ENCODE measurements at regions not wholly inside any gene's neighbourhood (a gene's known extent, or its start where the extent isn't known, plus 50 kb on each side); places are given as distances from the start of the nearest gene placed in this dataset.

DNA sequence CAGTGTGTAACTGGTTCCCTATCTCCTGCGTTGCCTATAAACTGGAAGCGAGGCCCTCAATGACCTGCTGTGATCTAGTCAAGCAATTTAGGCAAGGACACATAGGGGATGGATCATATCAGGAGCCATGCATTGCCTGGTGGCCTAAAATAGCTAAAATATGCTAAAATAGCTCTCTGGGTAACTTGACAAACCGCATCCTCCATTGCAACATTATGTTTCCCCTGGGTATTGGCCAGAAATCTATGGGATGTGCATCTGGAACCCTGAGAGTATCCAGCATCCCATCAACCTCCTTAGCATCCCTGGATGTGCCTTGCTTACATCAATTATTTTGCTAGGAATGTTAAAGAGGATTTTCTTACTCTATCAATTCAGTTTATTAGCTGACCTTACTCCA is 91.7 kb upstream of the ADCY1 start:
- TF ChIP-seq, protein P1, sequence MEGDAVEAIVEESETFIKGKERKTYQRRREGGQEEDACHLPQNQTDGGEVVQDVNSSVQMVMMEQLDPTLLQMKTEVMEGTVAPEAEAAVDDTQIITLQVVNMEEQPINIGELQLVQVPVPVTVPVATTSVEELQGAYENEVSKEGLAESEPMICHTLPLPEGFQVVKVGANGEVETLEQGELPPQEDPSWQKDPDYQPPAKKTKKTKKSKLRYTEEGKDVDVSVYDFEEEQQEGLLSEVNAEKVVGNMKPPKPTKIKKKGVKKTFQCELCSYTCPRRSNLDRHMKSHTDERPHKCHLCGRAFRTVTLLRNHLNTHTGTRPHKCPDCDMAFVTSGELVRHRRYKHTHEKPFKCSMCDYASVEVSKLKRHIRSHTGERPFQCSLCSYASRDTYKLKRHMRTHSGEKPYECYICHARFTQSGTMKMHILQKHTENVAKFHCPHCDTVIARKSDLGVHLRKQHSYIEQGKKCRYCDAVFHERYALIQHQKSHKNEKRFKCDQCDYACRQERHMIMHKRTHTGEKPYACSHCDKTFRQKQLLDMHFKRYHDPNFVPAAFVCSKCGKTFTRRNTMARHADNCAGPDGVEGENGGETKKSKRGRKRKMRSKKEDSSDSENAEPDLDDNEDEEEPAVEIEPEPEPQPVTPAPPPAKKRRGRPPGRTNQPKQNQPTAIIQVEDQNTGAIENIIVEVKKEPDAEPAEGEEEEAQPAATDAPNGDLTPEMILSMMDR (conservative IDR thresholded peaks at IDR 0.05; ENCODE audit: low read depth in 2 of 2) = no peak
- no peak for TF ChIP-seq EZH2 (IDR thresholded peaks at IDR 0.05; ENCODE audit: low read depth, unreplicated experiment)
- TF ChIP-seq POLR2AphosphoS5 (IDR thresholded peaks at IDR 0.05; ENCODE audit: low read depth) = no peak
- TF ChIP-seq STAT1 (IDR thresholded peaks at IDR 0.05; ENCODE audit: unreplicated experiment) = no peak
- TF ChIP-seq ZNF331 (CRISPR knock-in tag; IDR thresholded peaks at IDR 0.05; ENCODE audit: low read depth) = no peak
- no peak for TF ChIP-seq NANOG (IDR thresholded peaks at IDR 0.05; ENCODE audit: borderline replicate concordance)
- TF ChIP-seq CREB1 (CRISPR knock-in tag; IDR thresholded peaks at IDR 0.05; ENCODE audit: low read depth) = no peak
- TF ChIP-seq, protein P2, sequence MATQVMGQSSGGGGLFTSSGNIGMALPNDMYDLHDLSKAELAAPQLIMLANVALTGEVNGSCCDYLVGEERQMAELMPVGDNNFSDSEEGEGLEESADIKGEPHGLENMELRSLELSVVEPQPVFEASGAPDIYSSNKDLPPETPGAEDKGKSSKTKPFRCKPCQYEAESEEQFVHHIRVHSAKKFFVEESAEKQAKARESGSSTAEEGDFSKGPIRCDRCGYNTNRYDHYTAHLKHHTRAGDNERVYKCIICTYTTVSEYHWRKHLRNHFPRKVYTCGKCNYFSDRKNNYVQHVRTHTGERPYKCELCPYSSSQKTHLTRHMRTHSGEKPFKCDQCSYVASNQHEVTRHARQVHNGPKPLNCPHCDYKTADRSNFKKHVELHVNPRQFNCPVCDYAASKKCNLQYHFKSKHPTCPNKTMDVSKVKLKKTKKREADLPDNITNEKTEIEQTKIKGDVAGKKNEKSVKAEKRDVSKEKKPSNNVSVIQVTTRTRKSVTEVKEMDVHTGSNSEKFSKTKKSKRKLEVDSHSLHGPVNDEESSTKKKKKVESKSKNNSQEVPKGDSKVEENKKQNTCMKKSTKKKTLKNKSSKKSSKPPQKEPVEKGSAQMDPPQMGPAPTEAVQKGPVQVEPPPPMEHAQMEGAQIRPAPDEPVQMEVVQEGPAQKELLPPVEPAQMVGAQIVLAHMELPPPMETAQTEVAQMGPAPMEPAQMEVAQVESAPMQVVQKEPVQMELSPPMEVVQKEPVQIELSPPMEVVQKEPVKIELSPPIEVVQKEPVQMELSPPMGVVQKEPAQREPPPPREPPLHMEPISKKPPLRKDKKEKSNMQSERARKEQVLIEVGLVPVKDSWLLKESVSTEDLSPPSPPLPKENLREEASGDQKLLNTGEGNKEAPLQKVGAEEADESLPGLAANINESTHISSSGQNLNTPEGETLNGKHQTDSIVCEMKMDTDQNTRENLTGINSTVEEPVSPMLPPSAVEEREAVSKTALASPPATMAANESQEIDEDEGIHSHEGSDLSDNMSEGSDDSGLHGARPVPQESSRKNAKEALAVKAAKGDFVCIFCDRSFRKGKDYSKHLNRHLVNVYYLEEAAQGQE (IDR thresholded peaks at IDR 0.05; ENCODE audit: unreplicated experiment) = no peak
- TF ChIP-seq, protein P3, sequence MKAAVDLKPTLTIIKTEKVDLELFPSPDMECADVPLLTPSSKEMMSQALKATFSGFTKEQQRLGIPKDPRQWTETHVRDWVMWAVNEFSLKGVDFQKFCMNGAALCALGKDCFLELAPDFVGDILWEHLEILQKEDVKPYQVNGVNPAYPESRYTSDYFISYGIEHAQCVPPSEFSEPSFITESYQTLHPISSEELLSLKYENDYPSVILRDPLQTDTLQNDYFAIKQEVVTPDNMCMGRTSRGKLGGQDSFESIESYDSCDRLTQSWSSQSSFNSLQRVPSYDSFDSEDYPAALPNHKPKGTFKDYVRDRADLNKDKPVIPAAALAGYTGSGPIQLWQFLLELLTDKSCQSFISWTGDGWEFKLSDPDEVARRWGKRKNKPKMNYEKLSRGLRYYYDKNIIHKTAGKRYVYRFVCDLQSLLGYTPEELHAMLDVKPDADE (IDR thresholded peaks at IDR 0.05) = no peak
- TF ChIP-seq EZH2phosphoT487 (IDR thresholded peaks at IDR 0.05; ENCODE audit: unreplicated experiment) = no peak
- TF ChIP-seq JUNB (IDR thresholded peaks at IDR 0.05; ENCODE audit: unreplicated experiment) = no peak

All from GM23338 (cell line).